ENCODE measurements at regions not wholly inside any gene's neighbourhood (a gene's known extent, or its start where the extent isn't known, plus 50 kb on each side); places are given as distances from the start of the nearest gene placed in this dataset.
"Not testable (repeated sequence)": the region's sequence is repeated elsewhere in the genome, so short reads cannot be mapped to it uniquely, and the experiment has no call there.

DNA sequence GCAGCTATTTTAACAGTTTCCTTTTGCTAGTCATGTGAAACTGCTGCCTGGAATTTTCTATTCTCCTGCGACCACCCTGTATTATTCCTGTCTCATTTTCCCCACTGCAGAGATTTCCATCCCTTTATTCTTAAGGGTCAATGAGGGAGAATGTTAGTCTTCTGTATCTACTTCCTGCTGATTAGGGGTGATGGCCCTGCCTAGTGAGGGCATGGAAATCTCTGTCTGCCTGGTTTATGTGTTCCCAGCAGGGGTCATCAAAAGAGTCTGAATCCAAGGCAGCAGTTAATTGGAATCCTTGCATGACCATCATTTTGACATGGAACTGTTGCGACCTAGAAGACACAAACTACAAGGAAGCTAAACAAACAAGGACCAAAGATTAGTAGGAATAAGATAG, 325.2 kb downstream of the PLPP3 start:
- Histone ChIP-seq H3K4me1 (ENCODE audit: insufficient read depth, poor library complexity, severe bottlenecking) (no peaks in the 10 kb centered on the region), H3K9me3 (ENCODE audit: severe bottlenecking) (no peaks in the 10 kb centered on the region), H3K27ac (ENCODE audit: poor library complexity, severe bottlenecking) (no peak overlapping the region), H3K4me3 (ENCODE audit: severe bottlenecking) (no peak overlapping the region), H3K27me3 (ENCODE audit: insufficient read depth, poor library complexity, severe bottlenecking) (no peaks in the 10 kb centered on the region), H3K36me3 (ENCODE audit: low read depth) (no peaks in the 10 kb centered on the region)
- DNase-seq (ENCODE audit: low spot score) (no peak), ATAC-seq (ENCODE audit: low read depth) (no peak)
- TF ChIP-seq, protein P1, sequence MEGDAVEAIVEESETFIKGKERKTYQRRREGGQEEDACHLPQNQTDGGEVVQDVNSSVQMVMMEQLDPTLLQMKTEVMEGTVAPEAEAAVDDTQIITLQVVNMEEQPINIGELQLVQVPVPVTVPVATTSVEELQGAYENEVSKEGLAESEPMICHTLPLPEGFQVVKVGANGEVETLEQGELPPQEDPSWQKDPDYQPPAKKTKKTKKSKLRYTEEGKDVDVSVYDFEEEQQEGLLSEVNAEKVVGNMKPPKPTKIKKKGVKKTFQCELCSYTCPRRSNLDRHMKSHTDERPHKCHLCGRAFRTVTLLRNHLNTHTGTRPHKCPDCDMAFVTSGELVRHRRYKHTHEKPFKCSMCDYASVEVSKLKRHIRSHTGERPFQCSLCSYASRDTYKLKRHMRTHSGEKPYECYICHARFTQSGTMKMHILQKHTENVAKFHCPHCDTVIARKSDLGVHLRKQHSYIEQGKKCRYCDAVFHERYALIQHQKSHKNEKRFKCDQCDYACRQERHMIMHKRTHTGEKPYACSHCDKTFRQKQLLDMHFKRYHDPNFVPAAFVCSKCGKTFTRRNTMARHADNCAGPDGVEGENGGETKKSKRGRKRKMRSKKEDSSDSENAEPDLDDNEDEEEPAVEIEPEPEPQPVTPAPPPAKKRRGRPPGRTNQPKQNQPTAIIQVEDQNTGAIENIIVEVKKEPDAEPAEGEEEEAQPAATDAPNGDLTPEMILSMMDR (IDR thresholded peaks at IDR 0.05; ENCODE audit: poor library complexity, severe bottlenecking), result no peak

DNA sequence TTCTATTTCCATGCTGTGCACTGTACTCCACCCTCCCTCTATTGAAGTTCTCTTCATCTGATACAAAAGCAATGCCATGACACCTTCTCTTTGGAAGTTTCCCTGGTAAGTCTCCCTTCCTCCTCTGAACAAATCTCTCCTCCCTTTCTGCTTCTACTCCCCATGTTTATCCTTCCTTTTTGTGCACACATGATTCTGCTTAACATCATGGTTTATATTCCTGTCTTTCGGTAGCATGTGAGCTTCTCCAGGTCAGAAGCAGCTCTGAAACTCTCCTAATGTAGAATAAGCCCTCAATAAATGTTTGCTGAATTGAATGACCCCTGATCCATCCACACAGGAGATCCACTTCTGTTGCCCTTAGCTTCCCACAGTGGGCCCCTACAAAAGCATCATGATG, 328.6 kb downstream of the PLPP3 start:
- no peaks in the 10 kb centered on the region for H3K36me3 ChIP-seq (ENCODE audit: low read depth)
- H3K27me3 ChIP-seq (ENCODE audit: insufficient read depth, poor library complexity, severe bottlenecking), result no peaks in the 10 kb centered on the region
- no peaks in the 10 kb centered on the region for H3K4me1 ChIP-seq (ENCODE audit: insufficient read depth, poor library complexity, severe bottlenecking)
- H3K9me3 ChIP-seq (ENCODE audit: severe bottlenecking), result no peaks in the 10 kb centered on the region
- H3K4me3 ChIP-seq (ENCODE audit: severe bottlenecking), result no peak overlapping the region
- ATAC-seq (ENCODE audit: low read depth) (no peak), DNase-seq (ENCODE audit: low spot score) (no peak)
- TF ChIP-seq, protein P1 (IDR thresholded peaks at IDR 0.05; ENCODE audit: poor library complexity, severe bottlenecking), result no peak
- no peak overlapping the region for H3K27ac ChIP-seq (ENCODE audit: poor library complexity, severe bottlenecking)

DNA sequence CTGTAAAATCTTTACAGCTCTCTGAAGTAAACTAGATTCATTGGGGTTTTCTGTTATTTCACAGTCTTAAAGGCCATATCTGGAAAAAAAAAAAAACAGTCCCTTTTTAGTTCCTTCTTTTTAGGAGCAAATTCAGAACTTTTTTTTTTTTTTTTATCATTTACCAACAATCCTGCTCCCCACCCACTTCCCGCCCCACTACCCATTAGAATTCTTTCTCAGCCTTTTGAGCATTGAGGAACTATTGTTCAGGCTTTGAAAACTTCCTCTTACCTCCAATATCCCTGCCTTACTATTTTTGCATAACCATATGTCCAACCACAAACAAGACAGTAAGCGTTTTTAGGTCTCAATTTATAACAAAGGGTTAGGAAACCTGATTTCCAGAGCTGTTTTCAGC, 330.1 kb downstream of the PLPP3 start:
- ATAC-seq (ENCODE audit: low read depth) (no peak), DNase-seq (ENCODE audit: low spot score) (no peak)
- no peak overlapping the region for H3K4me3 ChIP-seq (ENCODE audit: severe bottlenecking)
- no peak overlapping the region for H3K27ac ChIP-seq (ENCODE audit: poor library complexity, severe bottlenecking)
- no peaks in the 10 kb centered on the region for H3K36me3 ChIP-seq (ENCODE audit: low read depth)
- TF ChIP-seq, protein P1 (IDR thresholded peaks at IDR 0.05; ENCODE audit: poor library complexity, severe bottlenecking), result no peak
- H3K27me3 ChIP-seq (ENCODE audit: insufficient read depth, poor library complexity, severe bottlenecking), result no peaks in the 10 kb centered on the region
- no peaks in the 10 kb centered on the region for H3K4me1 ChIP-seq (ENCODE audit: insufficient read depth, poor library complexity, severe bottlenecking)
- H3K9me3 ChIP-seq (ENCODE audit: severe bottlenecking), result no peaks in the 10 kb centered on the region

DNA sequence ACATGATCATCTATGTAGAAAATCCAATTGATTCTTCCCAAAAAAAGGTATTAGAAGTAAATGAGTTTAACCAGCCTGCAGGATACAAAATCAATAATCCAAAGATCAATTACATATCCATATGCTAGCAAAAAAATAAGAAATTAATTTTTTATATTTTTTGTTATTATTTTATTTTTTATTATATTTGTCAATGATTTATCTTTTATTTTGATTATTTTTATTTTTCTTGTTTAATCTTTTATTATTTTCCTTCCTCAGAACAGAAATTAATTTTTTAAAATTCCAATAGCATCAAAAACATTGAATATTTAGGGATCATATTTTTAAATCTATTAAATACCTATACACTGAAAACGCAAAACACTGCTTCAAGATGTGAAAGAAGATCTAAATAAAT, 331.2 kb downstream of the PLPP3 start:
- TF ChIP-seq, protein P1 (IDR thresholded peaks at IDR 0.05; ENCODE audit: poor library complexity, severe bottlenecking), result no peak
- no peak overlapping the region for H3K27ac ChIP-seq (ENCODE audit: poor library complexity, severe bottlenecking)
- no peak for ATAC-seq (ENCODE audit: low read depth)

DNA sequence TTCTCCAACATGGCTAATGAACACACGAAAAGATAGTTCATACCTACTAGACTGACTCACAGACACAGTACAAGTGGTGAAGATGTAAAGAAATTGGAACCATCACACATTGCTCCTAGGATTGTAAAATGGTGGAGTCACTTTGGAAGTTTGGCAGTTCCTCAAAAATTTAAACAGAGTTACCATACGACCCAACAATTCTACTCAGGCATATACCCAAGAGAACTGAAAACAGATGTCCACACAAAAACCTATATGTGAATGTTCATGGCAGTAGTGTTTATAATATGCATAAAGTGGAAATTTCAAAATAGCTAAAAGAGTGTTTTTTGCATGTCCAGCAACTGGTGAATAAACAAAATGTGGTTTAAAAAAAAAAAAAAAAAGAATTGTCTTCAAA, 332.6 kb downstream of the PLPP3 start:
- H3K27ac ChIP-seq (ENCODE audit: poor library complexity, severe bottlenecking); ATAC-seq (ENCODE audit: low read depth); H3K9me3 ChIP-seq (ENCODE audit: severe bottlenecking); H3K36me3 ChIP-seq (ENCODE audit: low read depth); DNase-seq (ENCODE audit: low spot score); H3K4me1 ChIP-seq (ENCODE audit: insufficient read depth, poor library complexity, severe bottlenecking); H3K27me3 ChIP-seq (ENCODE audit: insufficient read depth, poor library complexity, severe bottlenecking); H3K4me3 ChIP-seq (ENCODE audit: severe bottlenecking): not testable (repeated sequence)

More for the DNA sequence above, 331.2 kb downstream of the PLPP3 start:
- Histone ChIP-seq H3K4me3 (ENCODE audit: severe bottlenecking) (no peak overlapping the region), H3K4me1 (ENCODE audit: insufficient read depth, poor library complexity, severe bottlenecking) (no peaks in the 10 kb centered on the region), H3K36me3 (ENCODE audit: low read depth) (no peaks in the 10 kb centered on the region), H3K27me3 (ENCODE audit: insufficient read depth, poor library complexity, severe bottlenecking) (no peaks in the 10 kb centered on the region), H3K9me3 (ENCODE audit: severe bottlenecking) (no peaks in the 10 kb centered on the region)
- no peak for DNase-seq (ENCODE audit: low spot score)

Measured in RWPE2 (cell line).